H1 (cell line): ENCODE measurements at regions not wholly inside any gene's neighbourhood (a gene's known extent, or its start where the extent isn't known, plus 50 kb on each side); places are given as distances from the start of the nearest gene placed in this dataset.

Source experiments
- CTCF ChIA-PET: fragments of 300-600 bp; sonication (Branson Sonifier 250); formaldehyde crosslinking; loops from one replicate; lab custom pipeline; 2021; ENCODE audit not compliant: partially characterized antibody; lab: Charles Lee
- POLR2A ChIA-PET: fragments of 300-600 bp; sonication (Branson Sonifier 250); formaldehyde crosslinking; loops from one replicate; lab custom pipeline; 2021; ENCODE audit warnings: inconsistent platforms; ENCODE audit not compliant: partially characterized antibody; lab: Charles Lee
- DNase-seq, 2 experiments: peaks; one replicate each; pipeline versions ENCODE4 v3.0.0 to v3.0.0-alpha.2; 2010 to 2022; ENCODE audit warnings: low spot score in 2 of 2, low read depth in 1 of 2, mixed read lengths in 1 of 2
- FAIRE-seq: peaks from 2 replicates; lab custom pipeline; 2011; peaks lifted over from hg19 to GRCh38; lab: Jason Lieb, UNC
- H2AFZ ChIP-seq: 2 replicates; pipeline ENCODE4 v1.8.1; 2012; ENCODE audit warnings: low read length, inconsistent platforms
- H2AK5ac ChIP-seq: 2 replicates; pipeline ENCODE4 v1.6.1; 2013; ENCODE audit warnings: low read depth, low read length
- H2BK120ac ChIP-seq: replicated peaks from 2 replicates; pipeline ENCODE3; 2013; ENCODE audit warnings: low read depth, low read length, inconsistent platforms
- H2BK12ac ChIP-seq: 2 replicates; pipeline ENCODE4 v1.6.1; 2013; ENCODE audit warnings: low read depth, low read length
- H2BK15ac ChIP-seq: 2 replicates; pipeline ENCODE4 v1.6.1; 2013; ENCODE audit warnings: low read length
- H2BK20ac ChIP-seq: 2 replicates; pipeline ENCODE4 v1.6.1; 2013; ENCODE audit warnings: low read length
- H2BK5ac ChIP-seq: 2 replicates; pipeline ENCODE4 v1.6.1; 2013; ENCODE audit warnings: low read depth, low read length
- H3K14ac ChIP-seq: 2 replicates; pipeline ENCODE4 v1.6.1; 2013; ENCODE audit warnings: inconsistent platforms; ENCODE audit not compliant: insufficient read length
- H3K18ac ChIP-seq: 2 replicates; pipeline ENCODE4 v1.6.1; 2013; ENCODE audit warnings: low read length; ENCODE audit errors: extremely low read depth
- H3K23ac ChIP-seq: 2 replicates; pipeline ENCODE4 v1.6.1; 2013; ENCODE audit warnings: inconsistent platforms; ENCODE audit not compliant: insufficient read length
- H3K23me2 ChIP-seq: 2 replicates; pipeline ENCODE4 v1.6.1; 2013; ENCODE audit warnings: low read depth, low read length
- H3K27ac ChIP-seq: 2 replicates; pipeline ENCODE4 v1.6.1; 2011; ENCODE audit warnings: low read depth, low read length, inconsistent platforms
- H3K27me3 ChIP-seq, 4 experiments: replicated peaks in 1 of 4; 1 replicate in 1 of 4; 2 replicates in 3 of 4; pipeline versions ENCODE4 v1.6.1 to v1.8.1; 2011 to 2013; ENCODE audit warnings: low read length in 3 of 4, mild to moderate bottlenecking in 3 of 4, inconsistent platforms in 2 of 4, mixed read lengths in 2 of 4, moderate library complexity in 1 of 4; ENCODE audit not compliant: control insufficient read depth in 3 of 4, insufficient read depth in 3 of 4; ENCODE audit errors: extremely low read depth in 1 of 4
- H3K36me3 ChIP-seq, 4 experiments: 2 replicates each; pipeline versions ENCODE4 v1.6.1 to v1.8.1; 2011 to 2013; ENCODE audit warnings: mild to moderate bottlenecking in 4 of 4, low read length in 3 of 4, moderate library complexity in 2 of 4, control low read depth in 1 of 4, inconsistent platforms in 1 of 4; ENCODE audit not compliant: insufficient read depth in 4 of 4, control insufficient read depth in 2 of 4
- H3K4ac ChIP-seq: replicated peaks from 2 replicates; pipeline ENCODE3; 2013; ENCODE audit warnings: low read length, low read depth, mixed read lengths, inconsistent platforms; ENCODE audit not compliant: insufficient read length
- H3K4me1 ChIP-seq, 4 experiments: replicated peaks in 1 of 4; 1 replicate in 1 of 4; 2 replicates in 3 of 4; pipeline versions ENCODE4 v1.6.1 to v1.8.1; 2011 to 2013; ENCODE audit warnings: low read length in 3 of 4, inconsistent platforms in 2 of 4, mixed read lengths in 1 of 4; ENCODE audit not compliant: insufficient read depth in 4 of 4, control insufficient read depth in 3 of 4
- H3K4me2 ChIP-seq, 2 experiments: 2 replicates each; pipeline versions ENCODE4 v1.6.1 to v1.8.1; 2011 to 2013; ENCODE audit warnings: low read depth in 2 of 2, low read length in 2 of 2, control low read depth in 1 of 2, inconsistent platforms in 1 of 2, mild to moderate bottlenecking in 1 of 2; ENCODE audit not compliant: insufficient read depth in 1 of 2
- H3K4me3 ChIP-seq, 4 experiments: fragments of 200-600, 300-600 bp in 1 of 4; sonication (generic), shearing (Covaris generic), sonication (Bioruptor Twin) in 1 of 4; 2 replicates each; pipeline versions ENCODE4 v1.5.1 to v1.8.1; 2011 to 2016; ENCODE audit warnings: low read length in 4 of 4, low read depth in 3 of 4, control low read depth in 2 of 4, inconsistent platforms in 2 of 4, mild to moderate bottlenecking in 2 of 4, mixed read lengths in 1 of 4, moderate library complexity in 1 of 4; ENCODE audit not compliant: insufficient read depth in 2 of 4; ENCODE audit errors: extremely low read depth in 1 of 4
- H3K56ac ChIP-seq: replicated peaks from 2 replicates; pipeline ENCODE3; 2013; ENCODE audit warnings: low read depth, mild to moderate bottlenecking, mixed read lengths, low read length, inconsistent platforms; ENCODE audit not compliant: insufficient read length
- H3K79me1 ChIP-seq: 2 replicates; pipeline ENCODE4 v1.6.1; 2013; ENCODE audit warnings: low read depth, low read length, control low read depth
- H3K79me2 ChIP-seq, 2 experiments: 2 replicates each; pipeline versions ENCODE4 v1.6.1 to v1.8.1; 2012 to 2013; ENCODE audit warnings: low read length in 2 of 2, mild to moderate bottlenecking in 2 of 2, inconsistent platforms in 1 of 2; ENCODE audit not compliant: insufficient read depth in 2 of 2, control insufficient read depth in 1 of 2
- H3K9ac ChIP-seq, 4 experiments: replicated peaks in 1 of 4; 1 replicate in 1 of 4; 2 replicates in 3 of 4; pipeline versions ENCODE4 v1.6.1 to v1.8.1; 2011 to 2013; ENCODE audit warnings: low read depth in 3 of 4, low read length in 3 of 4, control low read depth in 2 of 4, mild to moderate bottlenecking in 2 of 4, moderate library complexity in 2 of 4, inconsistent platforms in 1 of 4; ENCODE audit errors: extremely low read depth in 1 of 4
- H3K9me3 ChIP-seq, 2 experiments: 2 replicates each; pipeline versions ENCODE4 v1.6.1 to v1.8.1; 2012 to 2013; ENCODE audit warnings: mild to moderate bottlenecking in 2 of 2, moderate library complexity in 2 of 2, control low read depth in 1 of 2, inconsistent platforms in 1 of 2, low read depth in 1 of 2, low read length in 1 of 2, mixed read lengths in 1 of 2; ENCODE audit not compliant: insufficient read depth in 2 of 2
- H4K20me1 ChIP-seq, 2 experiments: replicated peaks in 1 of 2; 2 replicates each; pipeline versions ENCODE3 to v1.8.1; 2011 to 2013; ENCODE audit warnings: inconsistent platforms in 2 of 2, low read length in 2 of 2, mild to moderate bottlenecking in 1 of 2; ENCODE audit not compliant: insufficient read depth in 2 of 2, control insufficient read depth in 1 of 2
- H4K5ac ChIP-seq: 2 replicates; pipeline ENCODE4 v1.6.1; 2013; ENCODE audit warnings: low read length, low read depth, mixed read lengths, inconsistent platforms; ENCODE audit not compliant: insufficient read length
- H4K8ac ChIP-seq: 2 replicates; pipeline ENCODE4 v1.8.0; 2013; ENCODE audit warnings: mild to moderate bottlenecking, moderate library complexity, low read length, inconsistent platforms; ENCODE audit not compliant: insufficient read depth; ENCODE audit errors: extremely low read depth
- H4K91ac ChIP-seq: replicated peaks from 2 replicates; pipeline ENCODE3; 2013; ENCODE audit warnings: low read length, mixed read lengths, inconsistent platforms; ENCODE audit not compliant: insufficient read length
- CEBPB ChIP-seq: IDR thresholded peaks from 2 replicates; pipeline ENCODE4 v1.6.1; 2012; ENCODE audit warnings: low read depth, low read length
- CHD2 ChIP-seq: IDR thresholded peaks from 2 replicates; pipeline ENCODE4 v1.6.1; 2012; ENCODE audit warnings: low read length, improper control_type of control experiment
- CTBP2 ChIP-seq: IDR thresholded peaks from 2 replicates; pipeline ENCODE4 v1.7.0; 2011; ENCODE audit warnings: borderline replicate concordance, mild to moderate bottlenecking, moderate library complexity, mixed read lengths, low read length; ENCODE audit not compliant: insufficient read depth, insufficient read length
- JUN ChIP-seq: IDR thresholded peaks from 2 replicates; pipeline ENCODE4 v1.6.1; 2011; ENCODE audit warnings: low read depth, mild to moderate bottlenecking, improper control_type of control experiment, low read length
- MAFK ChIP-seq: IDR thresholded peaks from 2 replicates; pipeline ENCODE4 v1.6.1; 2012; ENCODE audit warnings: low read depth, mild to moderate bottlenecking, improper control_type of control experiment, low read length
- RAD21 ChIP-seq, 2 experiments: IDR thresholded peaks in 1 of 2; conservative IDR thresholded peaks in 1 of 2; 2 replicates each; pipeline ENCODE4 v1.6.1; 2011; ENCODE audit warnings: low read depth in 2 of 2, low read length in 2 of 2, improper control_type of control experiment in 1 of 2, inconsistent platforms in 1 of 2, mild to moderate bottlenecking in 1 of 2, moderate library complexity in 1 of 2
- SIN3A ChIP-seq, 2 experiments: IDR thresholded peaks in 1 of 2; conservative IDR thresholded peaks in 1 of 2; 2 replicates each; pipeline ENCODE4 v1.6.1; 2011 to 2012; ENCODE audit warnings: low read length in 2 of 2, improper control_type of control experiment in 1 of 2, low read depth in 1 of 2, mild to moderate bottlenecking in 1 of 2
- SIX5 ChIP-seq: IDR thresholded peaks from 2 replicates; pipeline ENCODE4 v1.6.1; 2011; ENCODE audit warnings: mild to moderate bottlenecking, low read depth, low read length
- SP1 ChIP-seq: IDR thresholded peaks from 2 replicates; pipeline ENCODE4 v1.6.1; 2011; ENCODE audit warnings: low read depth, low read length
- TAF1 ChIP-seq: IDR thresholded peaks from 2 replicates; pipeline ENCODE4 v1.6.1; 2011; ENCODE audit warnings: mild to moderate bottlenecking, low read depth, low read length
- TAF7 ChIP-seq: optimal IDR thresholded peaks from 2 replicates; pipeline ENCODE3; 2011; ENCODE audit warnings: low read depth, mild to moderate bottlenecking, inconsistent platforms, low read length, moderate library complexity, borderline replicate concordance
- TEAD4 ChIP-seq: IDR thresholded peaks from 2 replicates; pipeline ENCODE4 v1.6.1; 2012; ENCODE audit warnings: low read depth, low read length, inconsistent platforms, mixed read lengths
- USF2 ChIP-seq: IDR thresholded peaks from 2 replicates; pipeline ENCODE4 v1.6.1; 2011; ENCODE audit warnings: low read length, improper control_type of control experiment
- ZNF274 ChIP-seq: IDR thresholded peaks from 2 replicates; pipeline ENCODE4 v1.7.0; 2012; ENCODE audit warnings: low read length, borderline replicate concordance; ENCODE audit errors: extremely low read depth

- FAIRE-seq, result no peak
- TF ChIP-seq CEBPB (no peak), ZNF274 (no peak), TAF7 (no peak), TEAD4 (no peak), RAD21 (IDR thresholded peaks at IDR 0.05 in 1 of 2, conservative IDR thresholded peaks at IDR 0.05 in 1 of 2; ENCODE audit: low read depth in 2 of 2, low read length in 2 of 2) (no peak), JUN (no peak), SIN3A (conservative IDR thresholded peaks at IDR 0.05 in 1 of 2, IDR thresholded peaks at IDR 0.05 in 1 of 2; ENCODE audit: low read depth in 1 of 2, low read length in 2 of 2) (no peak), USF2 (no peak), MAFK (no peak), TAF1 (no peak), SIX5 (no peak), SP1 (no peak), CHD2 (no peak), CTBP2 (no peak)
Observed at GRCh38 chr1:118303064-118303463, 118.0 kb upstream of the SPAG17 start.

More at GRCh38 chr1:118303064-118303463, 118.0 kb upstream of the SPAG17 start:
- Histone ChIP-seq H2BK5ac (no peak overlapping the region), H3K79me2 (no peaks in the 10 kb centered on the region), H3K23ac (no peak overlapping the region), H3K9ac (no peak overlapping the region), H4K20me1 (no peaks in the 10 kb centered on the region), H3K56ac (no peak overlapping the region), H4K5ac (no peak overlapping the region), H2BK20ac (no peak overlapping the region), H2AK5ac (no peak overlapping the region), H3K18ac (no peak overlapping the region), H3K36me3 (no peaks in the 10 kb centered on the region), H3K79me1 (no peaks in the 10 kb centered on the region), H2AFZ (0 out of 2 replicates have a peak overlapping the region, but pooled peaks have one; percentile 1), H4K91ac (no peak overlapping the region), H3K27ac (no peak overlapping the region), H3K4me3 (no peak overlapping the region), H3K9me3 (no peaks in the 10 kb centered on the region), H4K8ac (no peak overlapping the region), H3K14ac (no peak overlapping the region), H3K4me1 (peaks cover 0 to 5% (median 3%) of the 10 kb centered on the region in 4 experiments; a peak in 1 of 7 replicates), H3K23me2 (no peaks in the 10 kb centered on the region), H3K4ac (no peak overlapping the region), H2BK120ac (no peak overlapping the region), H3K4me2 (no peak overlapping the region), H3K27me3 (no peaks in the 10 kb centered on the region), H2BK12ac (no peak overlapping the region), H2BK15ac (no peak overlapping the region)
- no peak for DNase-seq
- POLR2A ChIA-PET, result no interaction called here
- CTCF ChIA-PET, result interaction anchor here (0.6 to 2.2 kb wide), 7 partner anchors 9 to 706 kb away, joined by 4 to 6 read pairs (median 4); no protein-coding TSS in a partner anchor
